Neural cell (in vitro differentiated cells): ENCODE measurements at regions not wholly inside any gene's neighbourhood (a gene's known extent, or its start where the extent isn't known, plus 50 kb on each side); places are given as distances from the start of the nearest gene placed in this dataset.

Experiments
- POLR2AphosphoS5 ChIP-seq: IDR thresholded peaks from 2 replicates; pipeline ENCODE4 v1.6.1; 2012
- TAF1 ChIP-seq: IDR thresholded peaks from 2 replicates; pipeline ENCODE4 v1.6.1; 2012; ENCODE audit warnings: low read depth

DNA sequence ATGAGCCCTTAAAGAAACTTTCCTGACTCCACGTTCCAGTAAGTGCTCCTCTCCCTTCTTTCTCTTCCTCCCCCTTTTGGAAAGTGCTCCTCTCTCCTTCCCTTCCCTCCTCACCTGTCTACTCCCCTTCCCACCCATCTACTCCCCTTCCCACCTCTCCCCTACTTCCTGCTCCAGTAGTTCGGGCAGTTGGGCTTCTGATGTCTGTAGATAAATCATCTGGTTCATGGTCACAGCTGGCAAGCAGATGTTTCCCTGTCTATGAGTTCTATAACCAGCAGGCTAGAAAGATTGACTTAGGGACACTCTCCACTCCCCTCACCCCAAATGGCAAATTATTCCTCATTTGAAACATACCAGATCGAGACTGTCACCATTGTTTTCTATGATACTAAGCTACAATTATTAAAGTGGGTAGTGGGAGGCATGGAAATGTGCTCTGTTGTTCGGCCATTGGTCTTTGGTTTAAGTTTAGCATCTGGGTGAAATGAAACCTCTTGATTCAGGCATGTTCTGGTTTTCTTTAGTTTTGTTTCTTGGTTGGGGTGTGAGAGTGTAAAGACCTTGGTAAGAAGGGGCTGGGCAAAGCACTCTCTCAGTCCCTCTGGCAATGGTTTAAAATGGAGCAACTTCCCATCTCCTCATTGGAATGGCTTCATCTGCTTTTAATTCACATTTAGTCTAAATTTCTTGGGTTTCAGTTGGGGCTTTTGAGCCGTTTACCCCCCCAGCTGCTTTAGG is 413.2 kb upstream of the SPRED2 start:
- TF ChIP-seq POLR2AphosphoS5 (no peak), TAF1 (no peak)
